Inflammatory macrophage treated with lipopolysaccharide for 4 hours (primary cell): ENCODE measurements at regions not wholly inside any gene's neighbourhood (a gene's known extent, or its start where the extent isn't known, plus 50 kb on each side); places are given as distances from the start of the nearest gene placed in this dataset.

ENCODE experiments used
- DNase-seq: peaks from one replicate; pipeline ENCODE4 v3.0.0-alpha.2; 2020

DNA sequence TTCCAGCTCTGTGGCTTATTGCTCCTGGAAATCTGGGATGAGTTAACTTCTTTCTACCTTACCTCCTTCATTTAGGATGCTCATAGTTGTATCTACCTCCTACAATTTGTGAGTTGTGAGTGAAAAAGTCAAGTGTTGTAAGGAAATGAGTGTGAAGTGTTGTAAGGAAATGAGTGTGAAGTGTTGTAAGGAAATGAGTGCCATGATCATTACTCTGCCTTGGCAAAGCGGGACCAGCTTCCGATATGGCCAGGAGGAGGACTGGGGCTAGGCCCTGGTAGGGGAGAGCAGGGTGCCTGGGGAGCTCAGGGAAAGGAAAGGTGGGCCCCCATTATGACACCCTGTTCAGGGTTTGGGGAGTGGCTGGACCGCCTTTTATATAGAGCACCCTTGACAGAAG lies 435.2 kb downstream of the FGF9 start:
- DNase-seq: no peak

DNA sequence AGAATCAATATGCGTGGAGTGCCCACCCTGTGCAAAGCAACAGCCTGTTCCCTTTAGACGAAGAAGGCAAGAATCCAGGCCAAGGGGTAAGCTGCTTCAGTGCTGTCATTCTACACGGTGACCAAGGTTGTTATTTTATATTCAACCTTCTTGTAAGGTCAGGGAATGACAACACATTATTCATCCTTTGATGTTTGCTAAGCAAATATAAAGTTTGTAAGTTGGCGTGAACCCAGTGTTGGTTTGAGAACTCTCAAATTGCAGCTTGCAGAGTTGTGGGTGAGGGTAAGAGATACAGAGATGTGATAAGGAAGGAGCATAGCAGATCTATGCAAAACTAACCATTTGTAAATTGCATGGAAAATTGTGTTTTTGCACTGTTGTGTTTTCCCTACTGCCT lies 436.7 kb downstream of the FGF9 start:
- no peak for DNase-seq

DNA sequence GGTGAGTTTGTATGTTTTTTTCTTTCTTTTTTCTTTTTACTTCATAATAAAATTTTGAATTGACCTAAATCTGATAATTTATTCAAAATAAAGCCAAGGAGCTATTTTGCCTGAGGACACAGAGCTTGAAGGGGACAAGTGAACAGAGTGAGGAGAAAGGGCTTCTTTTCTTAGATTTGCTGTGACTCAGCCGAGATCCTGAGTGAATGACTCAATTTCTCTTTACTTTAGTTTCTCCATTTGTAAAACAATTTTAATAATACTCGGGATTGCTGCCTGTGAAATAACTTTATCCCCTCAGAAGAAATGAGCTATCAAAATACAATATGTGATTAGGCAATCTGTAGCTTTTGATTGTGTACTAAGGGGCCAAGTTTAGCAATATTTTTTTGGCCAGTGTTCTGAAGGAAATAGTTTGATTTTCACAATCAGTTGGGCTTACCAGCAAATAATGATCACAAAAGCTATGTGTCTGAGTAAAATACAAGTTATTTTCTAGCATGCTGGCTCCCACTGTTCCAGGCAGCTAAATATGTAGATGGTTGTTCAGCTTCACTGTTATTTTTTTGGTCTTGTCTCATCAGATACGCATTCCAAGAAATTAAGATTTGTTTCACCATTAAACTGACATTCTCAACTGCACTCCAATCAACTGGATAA lies 437.5 kb downstream of the FGF9 start:
- peak; percentile 25 for DNase-seq

DNA sequence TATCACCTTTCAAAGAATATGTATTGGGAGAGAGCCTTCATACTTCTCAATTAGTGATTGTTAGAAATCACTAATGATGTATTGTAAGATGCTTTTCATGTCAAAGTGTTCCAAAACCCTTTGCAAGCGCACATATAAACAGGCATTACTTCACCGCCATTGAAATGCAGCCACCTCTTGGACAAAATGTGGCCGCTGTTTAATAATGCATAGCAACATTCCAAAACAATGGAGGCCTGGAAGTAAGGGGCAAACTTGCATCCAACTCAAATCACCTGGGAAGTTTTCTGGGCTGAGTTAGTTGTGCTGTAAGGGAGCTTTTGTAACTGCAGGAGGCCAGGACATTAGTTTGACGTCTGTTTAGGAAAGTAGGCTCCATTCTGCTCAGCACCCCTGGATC lies 438.1 kb downstream of the FGF9 start:
- no peak for DNase-seq

DNA sequence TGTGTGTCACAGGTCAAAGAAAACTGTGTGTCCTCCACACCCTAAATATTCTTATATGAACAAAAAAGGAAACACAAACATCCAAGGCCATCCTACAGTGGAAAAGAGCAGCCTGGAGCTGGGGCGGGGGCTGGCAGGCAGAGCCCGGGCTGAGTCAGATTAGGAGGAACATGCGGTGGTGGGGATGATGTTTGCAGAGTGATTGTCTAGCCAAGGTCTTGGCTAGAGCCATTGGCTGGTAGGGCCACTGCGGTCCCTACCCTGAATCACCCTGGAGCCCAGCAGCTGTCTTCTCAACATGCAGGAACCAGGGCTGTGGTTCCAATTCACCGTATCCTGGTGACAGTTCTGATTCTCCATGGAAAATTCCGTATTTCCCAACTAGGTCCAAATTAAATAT lies 439.5 kb downstream of the FGF9 start:
- DNase-seq: no peak

DNA sequence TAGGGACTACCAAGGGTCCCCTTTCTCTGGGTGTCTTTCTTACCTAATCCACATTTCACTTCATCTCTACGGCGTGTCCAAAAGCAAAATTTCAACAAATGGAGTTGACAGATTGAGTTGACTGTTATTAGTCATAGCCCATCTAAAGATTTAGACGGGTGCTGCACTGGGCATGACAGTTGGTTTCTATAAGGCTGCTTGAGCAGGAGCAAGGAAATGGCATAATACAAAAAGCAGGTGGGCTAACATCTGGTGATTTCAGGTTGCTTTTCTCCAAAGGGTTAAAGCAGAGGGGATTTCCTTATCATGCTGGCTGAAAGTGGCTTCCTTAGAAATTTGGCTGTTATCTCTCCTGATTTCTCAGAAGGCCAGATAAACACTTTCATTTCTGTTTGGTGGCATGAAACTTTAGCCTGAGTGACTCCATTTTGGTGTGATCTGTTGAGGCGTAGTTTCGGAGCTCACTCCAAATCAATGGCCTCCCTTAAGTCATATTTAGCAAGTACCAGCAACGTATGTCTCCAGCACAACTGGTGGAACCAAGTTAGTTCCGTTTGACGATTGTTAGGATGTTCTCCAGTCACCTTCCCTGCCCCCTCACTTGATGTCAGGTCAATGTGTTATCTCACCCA lies 440.4 kb downstream of the FGF9 start:
- no peak for DNase-seq

DNA sequence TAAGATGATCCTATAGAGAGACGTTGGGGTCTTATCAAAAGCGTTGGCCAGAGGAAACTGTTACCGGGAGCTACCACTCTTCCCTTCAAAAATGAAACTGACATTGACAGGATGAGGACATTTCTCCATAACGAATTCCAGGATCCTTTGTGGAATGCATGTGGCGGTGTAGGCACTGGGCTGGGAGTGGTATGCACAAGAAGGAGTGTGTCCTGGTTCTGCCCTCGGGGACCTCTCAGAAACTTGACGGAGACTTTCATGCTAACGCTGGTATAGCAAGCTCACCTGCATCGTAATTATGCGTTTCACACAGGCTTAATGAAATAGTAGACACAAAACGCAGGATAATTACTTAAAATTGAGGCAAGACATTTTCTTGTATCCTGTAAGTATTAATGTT lies 441.1 kb downstream of the FGF9 start:
- no peak for DNase-seq

DNA sequence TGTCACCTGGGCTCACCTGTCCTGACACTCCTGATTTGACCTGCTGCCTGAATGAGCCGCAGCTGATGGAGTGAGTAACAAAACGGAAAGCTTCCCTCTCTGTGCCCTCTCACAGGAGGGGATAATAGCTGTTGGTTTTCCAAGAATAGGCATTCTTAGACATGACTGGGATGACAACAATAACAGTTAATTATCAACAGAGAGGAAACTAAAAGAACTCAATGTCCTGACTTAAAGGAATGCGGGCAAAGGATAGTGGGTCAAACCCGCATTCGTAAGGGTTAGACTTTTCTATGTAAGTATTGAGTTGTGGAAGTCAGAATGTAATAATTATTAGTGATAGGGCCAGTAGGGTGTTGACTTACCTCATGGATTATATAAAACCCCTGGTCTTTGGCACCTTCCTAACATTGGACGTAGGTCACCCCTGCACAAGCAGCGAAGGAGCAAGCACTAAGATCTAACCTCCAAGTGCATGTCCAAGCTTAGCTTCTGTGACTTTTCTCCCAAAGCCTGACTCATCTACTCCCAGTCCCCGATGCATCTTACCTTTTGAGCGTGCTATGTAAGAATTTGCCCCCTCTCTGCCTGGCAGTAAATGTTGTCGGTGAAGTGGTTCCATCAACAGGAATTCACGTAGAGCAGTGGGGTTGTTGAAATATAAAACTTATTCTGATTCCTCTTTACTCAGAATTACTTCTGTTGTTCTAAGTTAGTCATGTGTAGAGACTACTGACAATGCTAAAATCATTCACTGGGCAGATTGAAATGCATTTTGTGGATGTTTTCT lies 442.3 kb downstream of the FGF9 start:
- DNase-seq: no peak

DNA sequence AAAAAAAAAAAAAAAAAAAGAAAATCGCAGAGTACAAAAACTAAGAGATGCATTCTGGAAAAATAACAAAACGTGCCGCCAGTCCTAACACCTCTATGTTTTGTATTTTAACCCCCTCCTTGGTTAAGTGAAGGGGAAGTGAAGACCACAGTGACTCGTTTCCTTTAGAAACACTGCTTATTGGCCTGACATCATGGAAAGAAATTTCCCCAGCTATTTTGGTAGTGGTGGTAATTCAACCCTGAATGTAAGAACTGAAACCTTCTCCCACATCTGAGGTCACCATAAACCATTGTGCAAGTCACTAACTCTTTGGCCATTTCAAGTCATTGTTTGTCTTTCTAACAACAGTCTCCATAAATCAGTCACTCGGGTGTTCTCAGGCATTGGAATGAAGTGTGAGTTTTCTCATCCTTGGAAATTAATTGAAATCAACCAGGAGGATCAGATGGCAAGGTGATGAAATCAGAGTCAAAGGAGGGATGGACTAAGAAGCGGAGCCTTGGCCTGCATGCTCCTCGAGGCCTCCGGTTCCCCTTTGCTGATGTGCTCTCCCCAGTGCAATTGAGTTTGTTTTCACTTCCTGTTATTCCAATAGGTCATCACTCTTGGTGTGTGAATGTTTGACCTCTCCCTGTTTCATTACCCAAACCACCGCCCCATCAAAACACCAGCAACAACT lies 443.9 kb downstream of the FGF9 start:
- DNase-seq: peak; percentile 98

DNA sequence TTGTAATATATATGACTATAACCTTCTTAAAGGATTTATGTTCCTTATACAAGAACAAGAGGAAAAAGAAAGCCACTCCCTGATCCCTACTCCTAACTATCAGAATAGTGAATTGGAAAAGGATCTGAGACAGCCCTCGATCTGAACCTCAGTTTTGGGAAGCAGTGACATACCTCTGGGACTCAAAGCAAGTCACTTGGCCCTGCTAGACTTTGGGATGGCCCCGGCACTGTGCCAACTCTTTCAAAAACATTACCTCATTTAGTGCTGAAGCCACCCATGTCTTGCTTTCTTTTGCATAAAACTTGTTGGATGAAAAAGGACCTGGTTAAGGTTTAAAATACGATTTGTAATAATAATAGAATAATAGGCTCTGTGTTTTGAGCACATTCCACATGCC lies 447.3 kb downstream of the FGF9 start:
- DNase-seq: no peak

DNA sequence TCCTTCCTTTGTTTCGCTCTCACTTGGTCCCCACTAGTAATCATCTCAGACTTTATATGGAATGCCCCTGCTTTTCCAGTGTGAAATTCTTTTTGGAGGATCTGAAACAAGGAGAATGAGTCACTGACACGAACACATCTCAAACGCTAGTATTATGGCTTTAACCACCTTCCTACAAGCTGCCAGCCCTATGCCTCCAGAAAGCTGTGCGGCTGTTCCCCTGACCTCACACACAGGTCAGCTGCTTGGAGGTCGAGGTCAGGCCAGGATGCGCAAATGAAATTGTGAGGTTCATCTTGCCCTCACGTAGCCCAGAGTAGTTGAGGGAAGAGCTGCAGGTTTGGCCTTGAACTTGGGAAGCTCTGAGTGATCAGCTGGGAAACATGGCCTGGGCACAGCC lies 449.8 kb downstream of the FGF9 start:
- DNase-seq: no peak

DNA sequence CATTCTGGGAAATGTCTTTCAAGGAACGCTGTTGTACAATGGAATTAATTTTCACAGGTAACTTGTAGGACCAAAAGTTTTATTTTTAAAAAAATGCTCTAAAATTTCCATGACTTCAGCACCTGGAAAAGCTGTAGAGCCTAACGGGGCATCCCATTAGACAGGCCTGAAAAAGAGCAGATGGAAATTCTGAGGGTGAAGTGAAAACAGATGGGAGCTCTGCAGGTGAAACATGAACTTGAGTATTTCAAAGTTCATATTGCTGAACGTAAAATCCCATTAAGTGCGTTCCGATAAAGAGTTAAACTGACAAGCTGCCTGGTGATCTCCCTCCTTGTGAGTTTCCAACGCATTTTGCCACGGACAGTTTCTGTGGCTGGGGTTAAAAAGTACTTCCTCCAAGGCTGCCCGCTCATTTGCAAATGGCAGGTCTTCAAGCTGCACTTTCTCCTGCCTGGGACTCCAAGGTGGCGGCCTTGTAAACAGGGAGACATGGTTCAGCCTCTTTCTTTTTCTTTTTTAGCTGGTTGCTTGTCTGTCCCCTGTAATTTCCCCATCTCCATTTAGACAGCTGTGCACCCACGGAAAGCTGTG lies 450.4 kb downstream of the FGF9 start:
- no peak for DNase-seq

DNA sequence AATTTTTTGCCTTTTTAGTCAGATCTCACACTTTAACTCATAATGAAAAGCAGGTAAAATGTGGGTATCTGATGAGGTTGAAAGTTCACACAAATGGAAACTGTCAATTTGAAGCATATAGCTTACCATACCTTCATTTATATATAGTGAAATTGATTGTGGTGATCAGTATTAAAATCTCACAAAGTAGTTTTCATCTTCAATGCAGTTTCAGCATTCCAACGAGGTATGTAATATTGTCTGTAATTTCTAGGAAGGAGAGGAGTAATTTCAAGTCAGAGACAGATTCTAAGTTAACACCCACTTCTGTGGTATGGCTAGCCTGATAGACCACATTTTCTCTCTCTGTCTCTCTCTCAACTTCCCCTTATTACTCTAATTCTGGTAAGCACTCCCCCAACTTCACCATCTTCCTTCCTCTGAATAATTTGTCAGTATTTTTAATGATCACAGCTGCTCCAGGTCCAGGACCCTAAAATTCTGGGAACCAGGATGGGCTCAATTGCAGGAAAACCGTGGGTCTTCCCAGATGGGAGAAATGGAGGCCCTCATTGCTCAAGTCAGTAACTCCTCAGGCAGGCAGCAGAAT lies 455.7 kb downstream of the FGF9 start:
- DNase-seq: peak; percentile 53

DNA sequence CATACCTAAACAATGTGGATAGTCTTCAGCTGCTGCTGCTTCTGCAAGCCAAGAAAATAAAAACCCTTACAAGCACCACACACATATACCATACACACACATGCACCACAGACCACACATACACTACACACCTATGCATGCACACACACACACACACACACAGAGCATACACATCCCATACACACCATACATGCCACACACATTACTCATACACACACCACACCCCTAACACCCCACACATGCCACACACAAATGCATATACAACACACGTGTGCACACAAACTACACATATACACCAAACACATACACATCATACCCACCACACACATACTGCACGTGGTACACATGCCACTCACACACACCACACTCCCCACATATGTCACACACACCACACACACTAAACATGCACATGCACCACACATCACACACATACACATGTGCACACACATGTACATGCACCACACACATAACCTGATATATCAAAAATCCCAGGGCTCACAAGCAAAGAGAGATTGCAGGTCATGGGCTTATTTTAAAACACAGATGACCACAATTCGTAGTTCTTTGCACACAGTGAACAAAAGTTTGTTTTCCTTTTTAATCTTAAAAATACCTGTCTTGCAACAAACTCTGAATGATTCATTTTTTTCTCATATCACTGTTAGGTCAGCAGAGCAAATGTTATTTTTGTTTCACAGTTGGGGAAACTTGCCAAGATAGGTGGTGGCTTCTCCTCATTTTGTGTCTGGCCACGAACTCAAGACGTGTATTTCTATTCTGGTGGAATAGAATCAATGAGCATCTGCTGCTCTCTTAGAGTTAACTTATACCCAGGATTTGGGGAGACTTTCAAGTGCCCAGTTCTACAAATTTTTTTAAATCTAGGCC lies 456.6 kb downstream of the FGF9 start:
- no peak for DNase-seq

DNA sequence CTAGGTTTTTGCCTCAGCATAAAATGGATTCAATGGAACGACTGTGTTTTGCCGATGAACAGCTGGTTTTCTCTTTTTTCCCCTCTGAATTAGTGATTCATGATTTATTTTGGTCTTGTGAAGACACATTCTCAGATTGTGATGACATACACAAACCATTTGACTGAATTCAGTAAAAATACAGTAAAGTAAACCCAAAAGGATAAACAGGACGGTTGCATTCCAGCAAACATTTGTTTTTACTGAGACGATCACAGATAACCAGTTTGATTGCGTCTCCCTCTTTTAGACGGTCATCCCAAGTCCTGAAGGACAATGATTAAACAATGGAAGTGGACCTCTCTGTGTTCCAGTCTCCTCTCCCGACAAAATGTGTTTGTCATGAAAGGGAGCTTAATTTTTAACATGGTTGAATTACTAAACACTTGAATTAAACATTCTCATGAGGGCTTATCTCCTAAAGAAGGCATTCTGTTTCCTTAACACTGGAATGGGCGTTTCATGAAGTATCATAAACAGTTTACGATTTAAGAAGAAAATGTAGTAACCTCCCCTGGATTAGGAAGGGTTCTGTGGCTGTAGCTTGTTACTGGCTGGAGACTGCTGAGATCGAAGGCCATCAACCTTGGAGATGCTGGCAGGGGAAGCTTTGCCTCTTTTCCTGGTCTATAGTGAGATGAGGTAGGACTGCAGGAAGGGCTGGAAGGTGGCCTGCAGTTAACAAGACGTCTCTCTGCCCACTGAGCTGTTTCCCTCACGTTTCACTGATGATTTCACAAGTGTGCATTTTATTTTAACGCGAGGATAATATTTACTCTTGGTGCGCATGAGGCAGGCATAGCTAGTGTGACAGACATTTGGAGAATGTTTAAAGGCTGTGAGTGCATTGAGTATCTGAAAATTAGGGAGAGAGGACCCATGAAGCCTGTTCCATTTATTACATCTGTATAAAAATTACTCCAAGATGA lies 457.9 kb downstream of the FGF9 start:
- no peak for DNase-seq

DNA sequence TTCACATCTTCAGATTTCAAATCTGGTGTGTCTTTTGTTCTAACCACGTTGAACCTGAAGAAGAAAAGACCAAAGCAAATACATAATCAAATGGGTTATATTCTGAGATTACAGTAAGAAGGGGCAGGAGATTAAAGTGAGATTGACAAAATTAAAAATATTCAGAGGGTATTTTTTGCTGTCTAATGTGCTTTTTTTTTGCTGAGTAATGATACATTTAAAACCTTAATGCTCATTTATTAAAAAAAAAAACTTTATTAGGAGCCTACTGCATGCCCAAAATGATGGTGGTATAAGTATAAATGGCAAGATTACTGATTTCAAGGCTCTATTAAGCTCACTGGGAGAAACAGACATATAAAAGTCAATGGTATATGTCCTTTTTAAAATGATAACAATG lies 459.4 kb downstream of the FGF9 start:
- no peak for DNase-seq

DNA sequence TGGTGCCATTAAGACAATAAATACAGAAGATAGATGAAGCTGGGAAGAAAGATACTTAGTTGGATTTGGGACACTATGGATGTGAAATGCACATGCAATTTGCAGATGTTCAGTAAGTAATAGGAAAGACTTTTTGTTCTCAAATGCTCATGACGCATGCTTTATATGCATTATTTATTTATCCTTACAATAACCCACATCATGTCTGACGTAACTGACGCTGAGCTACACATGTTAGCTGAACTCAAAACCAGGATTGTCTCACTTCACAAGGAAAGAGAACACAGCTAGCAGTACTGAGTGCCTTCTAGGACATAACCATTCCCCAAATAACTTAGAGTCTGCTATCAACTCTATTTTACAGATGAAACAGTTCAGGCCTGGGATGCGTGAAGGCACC lies 463.4 kb downstream of the FGF9 start:
- DNase-seq: no peak

DNA sequence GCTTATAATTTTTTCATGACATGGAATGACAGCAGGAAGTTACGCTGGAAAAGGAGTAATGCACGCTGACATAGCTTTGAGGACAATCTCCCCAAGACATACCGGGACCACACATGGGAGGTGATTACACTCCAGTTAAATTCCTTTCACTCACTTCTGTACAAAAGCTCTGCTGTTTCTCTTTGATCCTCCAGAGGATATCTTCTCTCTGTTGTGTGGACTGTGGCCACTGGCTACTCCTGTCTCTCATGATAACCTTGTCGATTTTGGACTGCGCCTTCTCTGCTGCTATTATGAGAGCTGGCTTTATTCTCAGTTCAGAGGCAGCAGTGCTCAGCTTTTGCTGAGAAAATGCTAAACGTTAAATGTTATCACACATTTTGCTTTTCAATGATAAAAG lies 464.6 kb downstream of the FGF9 start:
- DNase-seq: no peak

DNA sequence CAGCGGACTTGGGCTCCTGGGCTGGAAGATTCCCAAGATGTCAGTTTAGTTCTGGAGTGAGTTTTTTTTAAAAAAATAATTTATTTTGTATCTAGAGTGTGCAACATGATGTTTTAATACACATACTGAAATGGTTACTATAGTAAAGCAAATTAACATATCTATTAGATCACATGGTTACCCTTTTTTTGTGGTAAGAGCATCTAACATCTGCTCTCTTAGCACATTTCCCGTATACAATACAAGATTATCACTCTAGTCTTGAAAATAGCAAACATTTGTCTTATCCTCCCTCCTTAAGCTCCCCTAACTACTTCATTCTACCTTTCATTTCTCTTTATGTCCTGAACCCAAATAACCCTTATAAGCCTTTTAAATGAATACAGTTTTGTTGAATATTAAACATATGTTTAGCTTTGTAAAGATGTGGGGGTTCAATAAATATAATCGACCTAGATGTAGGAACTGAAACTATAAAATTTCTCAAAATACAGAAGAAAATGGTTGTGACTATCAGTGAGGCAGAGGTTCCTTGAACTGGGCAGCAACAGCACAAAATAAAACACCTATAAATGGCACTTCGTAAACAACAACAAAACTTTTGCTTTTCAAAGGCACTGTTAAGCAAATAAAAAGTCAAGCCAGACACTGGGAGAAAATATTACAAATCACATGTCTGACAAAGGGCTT lies 466.6 kb downstream of the FGF9 start:
- no peak for DNase-seq

DNA sequence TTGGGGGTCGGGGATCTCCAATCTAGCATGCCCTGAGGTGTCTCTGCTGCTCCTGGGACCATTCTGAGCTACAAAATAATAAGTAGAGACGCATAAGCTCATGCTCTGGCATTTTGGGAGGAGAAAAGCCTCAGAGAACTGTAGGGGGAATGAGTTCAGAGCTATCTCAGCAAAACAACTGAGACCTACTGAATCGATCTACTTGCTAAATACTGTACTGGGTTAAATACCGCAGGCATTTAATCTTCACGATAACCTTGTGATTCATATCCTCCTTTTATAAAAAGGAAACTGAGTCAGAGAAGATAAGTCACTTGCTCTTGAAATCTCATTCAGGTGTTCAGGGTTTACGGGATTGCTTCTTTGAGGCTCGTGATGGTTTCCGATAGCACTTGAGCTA lies 468.1 kb downstream of the FGF9 start:
- no peak for DNase-seq
